Left colon (tissue), 2 donors: ENCODE measurements at regions not wholly inside any gene's neighbourhood (a gene's known extent, or its start where the extent isn't known, plus 50 kb on each side); places are given as distances from the start of the nearest gene placed in this dataset.

ENCODE experiments used
- ATAC-seq: fragments of 200-7000 bp; cut with Tn5 transposase; one replicate; pipeline ENCODE4 v1.9.1; 2020; ENCODE audit warnings: mild to moderate bottlenecking, moderate library complexity
- DNase-seq, 2 donors: peaks; one replicate each; pipeline ENCODE4 v3.0.0-alpha.2; 2020
- intact Hi-C, 2 donors: fragments of 100-400 bp; cut with DNase I in 1 of 2; cut with micrococcal nuclease in 1 of 2; formaldehyde crosslinking; loops; one replicate each; pipeline versions ENCODE4 v1.11.2 to v1.14.0; 2022; cut with DNase I, micrococcal nuclease
- donor health status: DM: no; HTN: no; CAD: no.
- donor health status: DM: yes; HTN: yes; CAD: no.

- DNase-seq (no peak), ATAC-seq (no peak)
- intact Hi-C loops = no loop called here
Observed at GRCh38 chr9:109830545-109830944, 50.5 kb downstream of the PALM2AKAP2 start.

DNA sequence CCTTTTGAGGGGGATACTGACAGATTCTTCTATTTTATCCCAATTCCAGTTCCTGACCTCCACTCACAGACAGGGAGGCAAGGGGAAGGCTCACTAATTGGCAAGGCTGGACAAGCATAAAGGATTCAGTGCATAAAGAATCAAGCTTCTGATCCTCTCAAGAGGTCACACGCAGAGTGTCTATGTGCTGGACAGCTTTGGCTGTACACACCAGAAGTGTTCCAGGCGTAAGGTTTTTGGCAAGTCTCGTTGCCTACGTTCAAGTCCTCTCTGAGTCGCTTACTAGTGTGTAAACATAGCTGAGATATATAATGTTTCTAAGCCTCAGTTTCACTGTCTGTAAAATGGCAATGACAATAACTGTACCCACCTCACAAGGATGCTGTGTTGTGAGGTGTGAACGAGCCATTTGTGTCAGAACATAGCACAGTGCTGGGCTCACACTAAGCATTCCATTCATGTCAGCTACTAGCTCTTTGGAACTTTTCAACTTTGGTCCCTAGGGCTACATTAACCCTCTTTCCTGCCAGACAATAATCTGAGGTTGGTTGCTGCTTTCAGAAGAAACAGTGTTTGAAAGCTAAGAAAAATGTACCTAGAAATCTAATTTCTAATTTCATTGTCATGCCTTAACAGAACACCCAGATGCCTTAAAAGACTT lies 52.1 kb downstream of the PALM2AKAP2 start:
- no peak for ATAC-seq
- DNase-seq = no peak
- intact Hi-C loops = no loop called here

DNA sequence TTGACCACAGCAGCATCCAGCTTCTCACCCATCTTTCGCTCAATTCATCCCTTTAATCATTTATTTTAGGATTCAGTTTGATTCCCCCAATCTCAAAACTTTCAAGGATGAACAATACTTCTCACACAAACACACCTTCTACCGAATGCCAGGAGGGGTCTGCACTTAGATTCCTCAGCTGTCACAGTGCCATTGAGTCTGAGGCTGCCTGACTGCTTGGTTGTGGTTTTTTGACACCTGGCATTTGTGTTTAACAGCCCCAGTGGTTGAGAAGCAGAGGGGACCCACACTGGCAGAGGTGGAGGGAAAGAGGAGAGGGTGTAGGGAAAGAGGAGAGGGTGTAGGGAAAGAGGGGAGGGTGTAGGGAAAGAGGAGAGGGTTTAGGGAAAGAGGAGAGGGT lies 54.9 kb downstream of the PALM2AKAP2 start:
- ATAC-seq (no peak), DNase-seq (no peak)
- intact Hi-C loops = no loop called here

DNA sequence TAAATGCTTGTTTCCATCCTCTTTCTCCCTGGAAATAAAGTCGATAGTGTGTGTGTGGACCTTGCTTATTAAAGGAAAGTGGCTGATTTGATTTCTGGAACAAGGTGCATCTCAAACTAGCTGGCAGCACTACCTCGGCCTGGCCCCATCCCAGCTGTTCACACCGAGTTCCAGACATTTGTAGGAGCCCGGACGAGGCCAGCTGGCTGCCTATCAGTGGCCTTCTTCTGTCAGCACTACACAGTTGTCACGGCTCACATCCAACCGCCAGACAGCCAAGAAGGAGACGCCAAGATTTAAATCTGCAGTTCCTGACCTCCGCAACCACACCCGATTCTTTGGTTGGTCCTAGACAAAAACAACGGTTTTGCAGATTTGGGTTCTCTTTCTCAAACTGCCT lies 63.6 kb downstream of the PALM2AKAP2 start:
- DNase-seq = no peak
- intact Hi-C loops = no loop called here
- no peak for ATAC-seq

DNA sequence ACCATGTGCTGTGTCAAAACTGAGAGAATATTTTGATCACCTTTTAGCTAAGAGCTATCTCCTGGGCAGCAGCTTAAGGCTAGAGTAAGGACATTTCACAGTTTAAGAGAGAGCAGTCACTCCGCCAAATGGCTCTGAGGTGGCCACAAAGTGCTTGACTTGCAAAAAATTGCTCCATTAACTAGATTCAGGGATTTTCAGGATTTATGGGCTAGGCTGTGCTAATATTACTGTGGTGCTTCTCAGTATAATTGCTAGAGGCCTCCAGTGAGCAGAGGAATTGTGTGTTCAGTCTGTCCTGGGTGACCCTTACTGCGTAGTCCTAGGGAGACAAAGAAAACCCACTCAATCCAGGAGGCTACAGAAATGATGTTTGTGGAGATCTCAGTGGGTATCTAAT lies 65.2 kb downstream of the PALM2AKAP2 start:
- DNase-seq = no peak
- intact Hi-C loops = no loop called here
- ATAC-seq = no peak

GRCh38 chr9:109846776-109847175 lies 66.8 kb downstream of the PALM2AKAP2 start:
- intact Hi-C loops = no loop called here
- no peak for DNase-seq
- no peak for ATAC-seq

DNA sequence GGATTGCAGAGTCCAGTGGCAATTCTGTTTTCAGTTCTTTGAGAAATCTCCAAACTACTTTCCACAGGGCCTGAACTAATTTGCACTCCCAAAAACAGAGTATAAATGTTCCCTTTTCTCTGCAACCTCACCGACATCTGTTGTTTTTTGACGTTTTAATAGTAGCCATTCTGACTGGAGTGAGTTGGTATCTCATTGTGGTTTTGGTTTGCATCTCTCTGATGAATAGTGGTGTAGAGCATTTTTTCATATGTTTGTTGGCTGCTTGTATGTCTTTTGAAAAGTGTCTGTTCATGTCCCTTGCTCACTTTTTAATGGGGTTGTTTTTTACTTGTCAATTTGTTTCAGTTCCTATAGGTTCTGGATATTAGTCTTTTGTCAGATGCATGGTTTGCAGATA lies 72.6 kb downstream of the PALM2AKAP2 start:
- no peak for DNase-seq
- ATAC-seq = no peak
- intact Hi-C loops = no loop called here

DNA sequence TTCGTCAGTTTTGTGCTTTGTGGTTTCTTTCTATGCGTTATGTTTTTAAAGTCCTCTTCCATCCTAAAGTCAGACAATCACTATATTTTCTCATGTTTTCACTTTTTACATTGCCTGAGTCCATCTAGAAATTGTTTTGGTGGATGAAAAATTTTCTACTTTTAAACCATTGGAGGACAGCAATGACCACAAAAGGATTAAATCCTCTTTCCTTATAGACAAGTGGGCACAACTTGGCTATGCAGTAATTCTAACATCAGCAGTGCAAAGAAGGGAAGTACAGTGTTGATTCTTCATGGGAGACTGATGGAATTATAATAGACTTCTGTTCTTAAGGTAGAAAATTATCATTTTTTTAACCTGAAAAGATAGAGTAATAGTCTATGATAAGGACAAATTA lies 75.5 kb downstream of the PALM2AKAP2 start:
- intact Hi-C loops = no loop called here
- no peak for DNase-seq
- ATAC-seq = no peak

DNA sequence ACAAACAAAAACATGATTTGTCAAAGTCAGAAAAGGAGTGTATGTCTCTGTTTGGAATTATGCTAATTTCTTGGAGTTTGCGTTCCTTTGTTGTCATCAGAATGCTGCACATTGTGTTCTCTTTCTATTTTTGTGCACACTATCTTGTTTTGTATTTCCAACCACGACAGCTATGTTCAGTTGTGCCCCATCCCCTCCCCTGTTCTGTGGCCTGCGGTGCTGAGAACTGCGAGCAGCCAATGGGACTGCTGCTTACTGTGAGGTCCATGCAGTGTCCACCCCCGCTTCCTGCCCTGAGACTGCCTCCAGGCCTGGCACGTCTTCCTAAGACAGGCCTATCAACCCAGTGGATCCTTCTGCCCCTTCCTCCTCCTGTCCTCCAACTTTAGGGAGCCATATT lies 76.8 kb downstream of the PALM2AKAP2 start:
- intact Hi-C loops = no loop called here
- no peak for ATAC-seq

DNA sequence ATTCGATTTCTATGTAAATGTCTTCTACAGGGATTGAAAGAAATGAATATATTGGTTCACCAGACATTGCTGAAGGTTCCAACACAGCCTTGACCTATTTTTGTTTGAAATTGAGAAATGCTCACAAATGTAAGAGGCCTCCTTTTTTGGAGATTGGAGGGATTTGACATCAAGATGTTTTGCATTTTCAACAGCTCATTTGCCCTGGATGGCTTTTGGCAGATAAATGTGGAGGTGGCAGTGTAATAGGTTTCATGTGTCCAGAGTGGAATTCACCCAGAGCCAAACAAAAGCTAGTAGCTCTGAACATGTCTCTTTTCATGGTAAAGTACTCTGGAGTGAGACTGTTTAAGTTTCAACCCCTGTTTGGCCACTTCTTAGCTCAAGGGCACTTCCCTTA lies 77.3 kb downstream of the PALM2AKAP2 start:
- intact Hi-C loops = no loop called here
- DNase-seq (no peak), ATAC-seq (no peak)

More for the DNA sequence above, 76.8 kb downstream of the PALM2AKAP2 start:
- DNase-seq = no peak

DNA sequence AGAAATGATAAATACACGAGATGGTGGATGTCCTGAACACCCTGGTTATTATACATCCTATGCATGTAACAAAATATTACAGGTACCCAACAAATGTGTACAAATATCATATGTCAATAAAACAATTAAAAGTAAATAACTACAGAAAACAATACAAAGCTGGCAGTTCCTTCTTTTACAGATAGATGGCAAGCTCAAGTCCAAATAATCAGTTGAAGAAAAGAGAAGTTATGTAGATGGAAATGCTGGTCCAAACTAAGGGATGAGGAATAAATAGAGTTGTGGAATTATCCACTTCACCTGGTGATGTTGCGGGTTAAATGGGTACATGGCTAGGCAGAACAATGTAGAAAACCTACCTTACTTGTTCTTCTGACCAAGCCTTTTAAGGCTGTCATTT lies 79.4 kb downstream of the PALM2AKAP2 start:
- intact Hi-C loops = no loop called here
- ATAC-seq (no peak), DNase-seq (no peak)

DNA sequence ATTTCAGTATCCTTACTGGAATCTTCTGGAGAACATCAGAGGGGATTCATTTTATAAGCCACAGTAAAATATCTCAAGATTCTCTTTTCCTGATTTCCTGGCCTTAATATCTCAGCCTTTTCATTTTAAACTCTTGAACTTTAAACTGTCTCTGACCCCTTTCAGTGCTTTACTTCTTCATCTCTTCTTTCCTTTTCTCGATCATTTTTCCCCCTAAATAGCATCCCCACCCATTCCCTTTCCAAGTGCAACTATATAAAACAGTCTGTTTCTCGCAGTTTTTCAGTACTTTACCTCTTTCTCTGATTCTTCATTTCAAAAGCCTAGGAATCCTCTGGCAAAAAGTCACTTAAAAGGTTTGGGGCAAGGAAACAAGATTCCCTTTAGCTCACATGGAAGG lies 80.5 kb downstream of the PALM2AKAP2 start:
- intact Hi-C loops = no loop called here
- ATAC-seq = no peak

DNA sequence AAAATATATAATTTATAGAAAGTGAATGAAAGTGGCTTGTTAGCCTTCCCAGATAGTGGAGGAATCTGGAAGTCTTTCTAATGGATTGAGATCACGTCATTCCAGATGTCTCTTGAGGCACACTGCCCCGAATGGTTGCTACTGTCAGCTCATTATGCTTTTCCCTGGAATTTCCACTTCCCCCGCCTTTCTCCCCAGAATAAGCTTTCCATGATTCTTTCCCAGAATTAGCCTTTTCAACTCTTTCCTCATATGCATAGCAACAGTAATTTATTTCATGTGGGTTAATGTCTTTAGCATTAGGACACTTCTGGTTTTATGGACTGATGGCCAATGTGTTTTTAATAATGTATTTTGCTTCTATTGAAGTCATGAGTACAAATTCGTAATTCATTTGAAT lies 81.5 kb downstream of the PALM2AKAP2 start:
- DNase-seq (no peak), ATAC-seq (no peak)
- intact Hi-C loops = no loop called here

More for the DNA sequence above, 80.5 kb downstream of the PALM2AKAP2 start:
- DNase-seq = no peak

GRCh38 chr9:109861918-109862317 lies 81.9 kb downstream of the PALM2AKAP2 start:
- ATAC-seq (no peak), DNase-seq (no peak)
- intact Hi-C loops = no loop called here

GRCh38 chr9:109862452-109862851 lies 82.5 kb downstream of the PALM2AKAP2 start:
- intact Hi-C loops = no loop called here
- ATAC-seq = no peak

DNA sequence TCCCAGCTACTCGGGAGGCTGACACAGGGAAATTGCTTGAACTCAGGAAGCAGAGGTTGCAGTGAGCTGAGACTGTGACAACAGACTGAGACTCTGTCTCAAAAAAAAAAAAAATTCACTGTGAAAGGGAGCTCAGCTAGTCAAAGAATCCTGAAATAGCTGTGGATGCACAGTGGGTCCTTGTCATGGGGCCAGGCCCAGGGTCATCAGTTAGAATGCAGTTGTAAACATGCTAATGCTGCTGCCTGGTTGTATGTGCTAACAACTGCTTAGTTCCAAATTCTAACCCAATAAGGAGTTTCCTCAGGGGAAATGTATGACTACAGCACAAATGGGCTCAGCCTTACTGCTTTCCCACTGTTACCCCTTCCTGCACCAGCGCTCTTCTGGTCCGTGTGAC lies 84.0 kb downstream of the PALM2AKAP2 start:
- intact Hi-C loops = no loop called here
- ATAC-seq = no peak
- no peak for DNase-seq

More at GRCh38 chr9:109862452-109862851, 82.5 kb downstream of the PALM2AKAP2 start:
- no peak for DNase-seq

DNA sequence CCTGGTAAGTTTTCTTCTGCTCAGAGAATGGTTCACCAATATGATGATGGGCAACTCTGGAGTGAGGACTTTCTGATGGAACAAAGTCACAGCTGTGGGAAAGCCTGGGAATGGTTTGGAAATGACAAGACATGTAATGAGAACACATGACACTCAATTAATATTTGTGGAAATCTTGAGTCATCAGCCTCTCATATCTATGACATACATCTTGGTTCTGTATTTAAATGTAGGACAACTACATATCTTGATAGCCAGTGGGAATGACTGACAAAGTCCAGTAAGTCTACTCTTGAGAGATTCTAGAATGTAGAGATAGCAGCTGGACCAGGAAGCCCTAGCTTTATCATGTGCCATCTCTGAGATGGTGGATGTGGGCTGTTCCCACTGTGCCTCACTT lies 85.5 kb downstream of the PALM2AKAP2 start:
- intact Hi-C loops = no loop called here
- ATAC-seq = no peak
- DNase-seq = no peak

GRCh38 chr9:109868207-109868606 lies 88.2 kb downstream of the PALM2AKAP2 start:
- ATAC-seq = no peak
- intact Hi-C loops = no loop called here
- no peak for DNase-seq

- DNase-seq = no peak
- ATAC-seq = no peak
- intact Hi-C loops = no loop called here
Observed at GRCh38 chr9:109868722-109869121, 88.7 kb downstream of the PALM2AKAP2 start.

DNA sequence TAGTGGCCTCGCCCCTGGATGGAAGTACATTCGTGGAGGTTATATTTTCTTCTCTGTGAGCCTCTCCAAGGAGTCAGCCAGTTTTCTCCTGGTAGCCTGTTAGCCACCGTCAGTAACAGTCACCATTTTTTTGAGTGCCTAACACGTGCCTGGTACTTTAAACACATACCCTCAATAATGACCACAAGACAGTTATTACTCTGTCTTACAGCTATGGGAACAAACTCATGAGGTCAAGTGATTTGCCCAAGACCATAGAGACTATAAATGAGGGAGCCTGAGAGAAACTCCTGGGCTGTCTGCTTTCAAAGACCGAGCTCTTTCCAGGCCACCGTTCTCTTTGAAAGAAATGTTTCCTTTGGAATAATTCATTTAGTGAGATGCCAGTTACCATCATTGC lies 90.4 kb downstream of the PALM2AKAP2 start:
- DNase-seq (no peak), ATAC-seq (no peak)
- intact Hi-C loops = no loop called here

- intact Hi-C loops = no loop called here
- ATAC-seq = no peak
- no peak for DNase-seq
Observed at GRCh38 chr9:109872901-109873300, 92.9 kb downstream of the PALM2AKAP2 start.
